Head of caudate nucleus (tissue), 42 donors: ENCODE measurements at regions not wholly inside any gene's neighbourhood (a gene's known extent, or its start where the extent isn't known, plus 50 kb on each side); places are given as distances from the start of the nearest gene placed in this dataset.
"Not testable (repeated sequence)": the region's sequence is repeated elsewhere in the genome, so short reads cannot be mapped to it uniquely, and the experiment has no call there.

ENCODE experiments used
- DNase-seq, 42 donors: peaks; one replicate each; pipeline versions ENCODE4 v3.0.0 to v3.0.0-alpha.2; 2020 to 2021; ENCODE audit warnings: mixed read lengths in 7 of 42
- intact Hi-C: fragments of 100-400 bp; cut with DNase I; formaldehyde crosslinking; loops from one replicate; pipeline ENCODE4 v1.15.0; 2022

- DNase-seq: peak; percentile 70 to 96 (median 90)
- intact Hi-C loops: loop anchor here (10.0 kb wide), 2 partner anchors 167 to 683 kb away; partner anchors contain the start of gene PSAT1
Measured at GRCh38 chr9:78127279-78128225, 95.9 kb upstream of the GNAQ start.

GRCh38 chr9:78123808-78124207 is 92.2 kb upstream of the GNAQ start:
- intact Hi-C loops: loop anchor here (10.0 kb wide), 2 partner anchors 171 to 679 kb away; partner anchors contain the start of gene PSAT1
- no peak for DNase-seq

GRCh38 chr9:78122631-78123030 is 91.0 kb upstream of the GNAQ start:
- no peak for DNase-seq
- intact Hi-C loops: loop anchor here (10.0 kb wide), 2 partner anchors 172 to 678 kb away; partner anchors contain the start of gene PSAT1

GRCh38 chr9:78121488-78121887 is 89.9 kb upstream of the GNAQ start:
- DNase-seq: peak; percentile 60 to 92 (median 82)
- intact Hi-C loops: loop anchor here (2.0 to 10.0 kb wide), 3 partner anchors 87 to 677 kb away; partner anchors contain the start of gene PSAT1

- intact Hi-C loops: no loop called here
- DNase-seq: no peak
Measured at GRCh38 chr9:78118742-78119473, 87.3 kb upstream of the GNAQ start.

GRCh38 chr9:78115073-78115472 is 83.5 kb upstream of the GNAQ start:
- DNase-seq: no peak
- intact Hi-C loops: no loop called here

GRCh38 chr9:78114581-78114980 is 83.0 kb upstream of the GNAQ start:
- intact Hi-C loops: no loop called here
- DNase-seq: no peak

GRCh38 chr9:78112406-78112805 is 80.8 kb upstream of the GNAQ start:
- intact Hi-C loops: no loop called here
- DNase-seq: no peak

GRCh38 chr9:78112004-78112403 is 80.4 kb upstream of the GNAQ start:
- DNase-seq: no peak
- intact Hi-C loops: no loop called here

- DNase-seq: no peak
- intact Hi-C loops: no loop called here
Measured at GRCh38 chr9:78109075-78109474, 77.5 kb upstream of the GNAQ start.

- intact Hi-C loops, DNase-seq: not testable (repeated sequence)
Measured at GRCh38 chr9:78106586-78106985, 75.0 kb upstream of the GNAQ start.

GRCh38 chr9:78103971-78104433 is 72.4 kb upstream of the GNAQ start:
- intact Hi-C loops: no loop called here
- DNase-seq: no peak

GRCh38 chr9:78101247-78101646 is 69.6 kb upstream of the GNAQ start:
- intact Hi-C loops: no loop called here
- no peak for DNase-seq

GRCh38 chr9:78097541-78097940 is 65.9 kb upstream of the GNAQ start:
- intact Hi-C loops: no loop called here
- DNase-seq: peak in 10 of 42 donors; percentile 2 to 57 (median 16)

GRCh38 chr9:78091731-78092130 is 60.1 kb upstream of the GNAQ start:
- no peak for DNase-seq
- intact Hi-C loops: no loop called here

GRCh38 chr9:78089111-78089510 is 57.5 kb upstream of the GNAQ start:
- intact Hi-C loops: no loop called here
- no peak for DNase-seq

- intact Hi-C loops, DNase-seq: not testable (repeated sequence)
Measured at GRCh38 chr9:78088190-78088589, 56.6 kb upstream of the GNAQ start.
